Suprapubic skin (tissue), 4 donors: ENCODE measurements at regions not wholly inside any gene's neighbourhood (a gene's known extent, or its start where the extent isn't known, plus 50 kb on each side); places are given as distances from the start of the nearest gene placed in this dataset.

Experiments used
- CTCF ChIP-seq, 2 donors: fragments of 200-600 bp in 1 of 2; fragments of 450-650 bp in 1 of 2; sonication (generic) in 1 of 2; IDR thresholded peaks; one replicate each; pipeline ENCODE4 v1.5.1; 2016 to 2019; ENCODE audit warnings: antibody characterized with exemption in 2 of 2, mild to moderate bottlenecking in 1 of 2, moderate library complexity in 1 of 2
- EP300 ChIP-seq: sonication (generic); formaldehyde crosslinking; IDR thresholded peaks from one replicate; pipeline ENCODE4 v1.6.1; 2017; ENCODE audit warnings: antibody characterized with exemption
- POLR2A ChIP-seq, 2 donors: fragments of 450-650 bp; IDR thresholded peaks; one replicate each; pipeline ENCODE4 v1.6.1; 2017; ENCODE audit warnings: antibody characterized with exemption in 2 of 2, mild to moderate bottlenecking in 2 of 2, moderate library complexity in 2 of 2
- POLR2AphosphoS5 ChIP-seq, 3 donors: sonication (generic); formaldehyde crosslinking; IDR thresholded peaks; one replicate each; pipeline ENCODE4 v1.6.1; 2017; ENCODE audit warnings: antibody characterized with exemption in 3 of 3

DNA sequence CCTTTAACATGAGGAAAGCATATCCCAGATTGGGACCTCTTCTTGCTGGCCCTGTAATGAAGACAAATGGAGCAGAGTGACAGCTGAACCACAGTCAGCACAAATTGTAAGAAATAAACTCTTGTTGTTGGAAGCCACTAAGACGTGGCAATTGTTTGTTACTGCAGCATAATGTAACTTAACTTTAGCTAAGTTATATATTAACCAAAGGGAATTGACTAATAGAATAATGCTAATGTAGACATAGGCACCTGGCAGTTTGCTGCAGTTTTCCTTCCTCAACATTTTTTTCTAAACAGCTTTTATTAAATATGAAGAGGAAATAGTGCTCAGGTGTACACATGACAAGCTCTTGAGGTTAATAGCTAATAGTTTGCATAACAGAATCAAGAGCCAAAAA is 300.7 kb upstream of the SLC30A5 start:
- TF ChIP-seq POLR2AphosphoS5 (IDR thresholded peaks at IDR 0.05) (no peak), POLR2A (IDR thresholded peaks at IDR 0.05) (no peak), CTCF (IDR thresholded peaks at IDR 0.05) (no peak), EP300 (no peak)
